Calu3 (cell line): ENCODE measurements at regions not wholly inside any gene's neighbourhood (a gene's known extent, or its start where the extent isn't known, plus 50 kb on each side); places are given as distances from the start of the nearest gene placed in this dataset.

Experiments
- BruUV-seq: library from RNA; stranded (reverse); fragments of 400-500 nt; replicated peaks from 2 replicates; lab custom pipeline; 2021; lab: Mats Ljungman, UMichigan
- CTCF ChIA-PET: fragments of 300-600 bp; sonication (Branson Sonifier 250); formaldehyde crosslinking; loops from one replicate; lab custom pipeline; 2022; ENCODE audit warnings: antibody characterized with exemption; lab: Charles Lee
- DNase-seq: peaks from one replicate; pipeline ENCODE4 v3.0.0; 2022
- H3K27ac Mint-ChIP-seq: one replicate; pipeline ENCODE4 v1.8.0; 2022; ENCODE audit warnings: mixed read lengths; ENCODE audit not compliant: unreplicated experiment
- H3K27me3 Mint-ChIP-seq: one replicate; pipeline ENCODE4 v1.8.0; 2022; ENCODE audit warnings: mixed read lengths; ENCODE audit not compliant: unreplicated experiment
- H3K36me3 Mint-ChIP-seq: one replicate; pipeline ENCODE4 v1.8.0; 2022; ENCODE audit warnings: mild to moderate bottlenecking, moderate library complexity, mixed read lengths; ENCODE audit not compliant: insufficient read depth, unreplicated experiment
- H3K4me1 Mint-ChIP-seq: one replicate; pipeline ENCODE4 v1.8.0; 2022; ENCODE audit warnings: mild to moderate bottlenecking, low read depth, mixed read lengths; ENCODE audit not compliant: unreplicated experiment
- H3K4me3 Mint-ChIP-seq: one replicate; pipeline ENCODE4 v1.8.0; 2022; ENCODE audit warnings: mild to moderate bottlenecking, low read depth, moderate library complexity, mixed read lengths; ENCODE audit not compliant: unreplicated experiment
- H3K9me3 Mint-ChIP-seq: one replicate; pipeline ENCODE4 v1.8.0; 2022; ENCODE audit warnings: low read depth, mixed read lengths; ENCODE audit not compliant: unreplicated experiment
- intact Hi-C: fragments of 100-400 bp; cut with micrococcal nuclease; formaldehyde crosslinking; loops from one replicate; pipeline ENCODE4 v1.10.0; 2022; ENCODE audit not compliant: unreplicated experiment
- TF ChIP-seq, protein P1 (sequence below): fragments of 200-600 bp; IDR thresholded peaks from one replicate; pipeline ENCODE4 v1.8.0; 2022; ENCODE audit warnings: antibody characterized with exemption; ENCODE audit not compliant: unreplicated experiment

DNA sequence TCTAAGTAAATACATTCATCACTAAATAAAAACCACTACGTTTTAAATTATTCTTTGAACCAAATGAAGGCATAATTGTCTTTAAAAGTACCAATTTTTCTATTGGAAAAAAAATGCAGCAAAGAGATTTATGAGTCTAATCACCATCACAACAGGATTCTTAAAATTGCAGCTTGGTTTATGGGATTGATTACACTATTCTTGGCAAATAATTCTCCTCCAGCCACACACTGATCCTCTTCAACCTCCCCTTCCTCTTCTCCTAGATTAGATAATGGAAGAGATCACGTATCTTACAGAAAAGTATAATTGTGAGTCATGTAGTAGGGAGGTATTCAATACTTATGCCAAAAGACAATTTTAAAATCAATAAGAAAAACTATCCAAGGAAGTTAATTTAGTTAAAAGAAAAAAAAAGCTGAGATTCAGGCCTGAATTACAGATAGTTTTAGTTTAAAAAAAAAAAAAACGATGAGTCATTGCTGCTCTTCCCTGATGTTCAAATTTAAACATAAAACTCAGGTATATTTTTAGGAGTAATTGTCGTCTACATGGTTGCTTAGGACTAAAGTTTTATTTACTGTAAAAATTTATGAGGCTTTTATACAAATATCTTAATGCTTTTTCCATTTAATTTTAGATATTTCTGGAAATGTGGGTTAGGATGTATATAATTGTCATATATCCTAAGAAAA lies 133.7 kb upstream of the CDK1 start:
- H3K27ac Mint-ChIP-seq: no peak overlapping the region
- intact Hi-C loops: no loop called here
- no peaks in the 10 kb centered on the region for H3K27me3 Mint-ChIP-seq
- H3K9me3 Mint-ChIP-seq: no peaks in the 10 kb centered on the region
- no peak overlapping the region for H3K4me3 Mint-ChIP-seq
- CTCF ChIA-PET: interaction anchor here (2.9 kb wide), 1 partner anchor 198 kb away, joined by 10 read pairs; no protein-coding TSS in a partner anchor
- H3K36me3 Mint-ChIP-seq: no peaks in the 10 kb centered on the region
- peaks cover under 1% of the 10 kb centered on the region for H3K4me1 Mint-ChIP-seq
- no peak for DNase-seq
- no TSS peak for BruUV-seq
- TF ChIP-seq, protein P1, sequence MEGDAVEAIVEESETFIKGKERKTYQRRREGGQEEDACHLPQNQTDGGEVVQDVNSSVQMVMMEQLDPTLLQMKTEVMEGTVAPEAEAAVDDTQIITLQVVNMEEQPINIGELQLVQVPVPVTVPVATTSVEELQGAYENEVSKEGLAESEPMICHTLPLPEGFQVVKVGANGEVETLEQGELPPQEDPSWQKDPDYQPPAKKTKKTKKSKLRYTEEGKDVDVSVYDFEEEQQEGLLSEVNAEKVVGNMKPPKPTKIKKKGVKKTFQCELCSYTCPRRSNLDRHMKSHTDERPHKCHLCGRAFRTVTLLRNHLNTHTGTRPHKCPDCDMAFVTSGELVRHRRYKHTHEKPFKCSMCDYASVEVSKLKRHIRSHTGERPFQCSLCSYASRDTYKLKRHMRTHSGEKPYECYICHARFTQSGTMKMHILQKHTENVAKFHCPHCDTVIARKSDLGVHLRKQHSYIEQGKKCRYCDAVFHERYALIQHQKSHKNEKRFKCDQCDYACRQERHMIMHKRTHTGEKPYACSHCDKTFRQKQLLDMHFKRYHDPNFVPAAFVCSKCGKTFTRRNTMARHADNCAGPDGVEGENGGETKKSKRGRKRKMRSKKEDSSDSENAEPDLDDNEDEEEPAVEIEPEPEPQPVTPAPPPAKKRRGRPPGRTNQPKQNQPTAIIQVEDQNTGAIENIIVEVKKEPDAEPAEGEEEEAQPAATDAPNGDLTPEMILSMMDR: no peak

DNA sequence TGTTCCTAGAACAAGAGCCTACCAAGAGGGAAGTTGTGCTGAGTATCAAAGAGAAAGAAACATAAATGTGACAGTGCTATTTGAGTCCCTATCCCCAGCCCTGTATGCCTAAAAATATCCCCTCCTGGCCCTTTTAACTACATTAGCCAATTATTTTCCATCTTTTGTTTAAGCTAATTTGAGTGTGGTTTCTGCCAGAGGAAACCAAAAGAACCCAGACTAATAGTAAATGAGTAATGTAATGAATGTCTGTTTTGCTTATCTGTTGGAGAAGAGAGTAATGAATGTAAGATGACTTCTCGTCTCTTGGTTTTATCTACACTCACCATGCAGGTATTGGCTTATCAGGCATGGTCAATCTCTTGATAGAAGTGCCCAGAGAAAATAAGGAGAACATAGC lies 134.4 kb upstream of the CDK1 start:
- Mint-ChIP-seq H3K9me3 (no peaks in the 10 kb centered on the region), H3K27me3 (no peaks in the 10 kb centered on the region), H3K36me3 (no peaks in the 10 kb centered on the region), H3K27ac (no peak overlapping the region), H3K4me1 (no peaks in the 10 kb centered on the region), H3K4me3 (no peak overlapping the region)
- TF ChIP-seq, protein P1: no peak
- CTCF ChIA-PET: no interaction called here
- intact Hi-C loops: no loop called here
- no TSS peak for BruUV-seq
- no peak for DNase-seq

DNA sequence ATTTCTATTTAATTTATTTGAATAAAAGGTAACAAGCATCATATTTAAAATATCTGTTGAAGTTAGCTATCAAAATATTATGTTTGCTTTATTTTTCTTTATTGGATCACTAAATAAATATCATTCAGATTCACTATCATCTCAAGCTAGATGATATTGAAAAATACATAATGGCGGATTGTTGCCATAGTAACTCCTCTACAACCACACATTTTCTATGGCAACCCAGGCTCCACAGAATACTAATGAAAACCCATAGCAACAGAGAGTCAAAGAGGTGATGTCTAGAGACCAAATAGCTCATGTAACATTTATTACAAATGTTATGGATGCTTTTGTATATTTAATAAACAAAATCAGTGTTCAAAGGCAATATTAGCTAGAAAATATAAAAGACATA lies 148.9 kb upstream of the CDK1 start:
- no peaks in the 10 kb centered on the region for H3K9me3 Mint-ChIP-seq
- H3K27me3 Mint-ChIP-seq: no peaks in the 10 kb centered on the region
- no peaks in the 10 kb centered on the region for H3K36me3 Mint-ChIP-seq
- BruUV-seq: no TSS peak
- no peak overlapping the region for H3K27ac Mint-ChIP-seq
- TF ChIP-seq, protein P1: no peak
- no peak for DNase-seq
- CTCF ChIA-PET: interaction anchor here (1.2 kb wide), 1 partner anchor 11 kb away, joined by 3 read pairs; no protein-coding TSS in a partner anchor
- intact Hi-C loops: no loop called here
- H3K4me1 Mint-ChIP-seq: peaks cover 23% of the 10 kb centered on the region
- H3K4me3 Mint-ChIP-seq: no peak overlapping the region

DNA sequence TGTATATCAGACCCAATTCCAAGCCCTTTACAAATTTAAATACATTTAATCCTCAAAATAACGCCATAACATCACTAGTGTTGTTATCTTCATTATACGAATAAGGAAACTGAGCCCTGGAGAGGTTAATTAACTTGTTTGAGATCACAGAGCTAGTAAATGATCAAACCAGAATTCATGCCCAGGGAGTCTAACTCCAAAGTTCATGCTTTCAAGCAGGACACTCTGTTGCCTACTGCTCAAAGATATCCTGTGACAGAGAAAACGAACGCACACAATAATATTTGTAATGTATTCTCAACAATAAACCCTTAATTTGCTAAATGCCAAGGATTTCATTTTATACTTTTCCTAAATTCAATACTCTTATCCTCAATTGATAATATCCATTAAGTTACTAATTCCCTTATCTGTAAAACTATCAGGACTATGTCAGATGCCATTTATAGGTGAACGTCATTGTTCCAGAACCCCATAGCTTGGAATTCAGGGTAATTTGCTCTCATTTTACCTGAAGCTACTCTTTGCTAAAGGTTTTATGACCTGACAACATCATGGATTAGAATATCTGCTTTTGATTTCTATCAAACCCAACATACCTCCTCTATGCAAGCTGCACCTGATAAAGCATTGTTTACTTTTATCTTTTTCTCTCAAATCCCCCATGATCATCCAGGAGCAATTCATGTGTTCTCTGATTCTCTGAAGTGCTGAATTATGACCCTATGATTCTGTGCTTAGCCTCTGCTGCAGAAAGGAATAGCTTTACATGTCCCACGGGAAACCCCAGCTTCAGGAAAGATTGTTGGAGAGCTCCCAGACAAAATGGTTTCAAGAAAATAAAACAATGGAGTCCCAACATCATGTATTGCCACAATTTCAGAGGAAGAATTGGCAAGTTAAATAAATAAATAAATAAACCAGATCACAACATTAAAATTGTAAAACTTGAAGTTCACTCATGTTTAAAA lies 150.2 kb upstream of the CDK1 start:
- Mint-ChIP-seq H3K36me3 (no peaks in the 10 kb centered on the region), H3K9me3 (no peaks in the 10 kb centered on the region), H3K4me3 (no peak overlapping the region), H3K27ac (no peak overlapping the region), H3K4me1 (peaks cover 23% of the 10 kb centered on the region), H3K27me3 (no peaks in the 10 kb centered on the region)
- DNase-seq: no peak
- intact Hi-C loops: no loop called here
- BruUV-seq: no TSS peak
- CTCF ChIA-PET: no interaction called here
- TF ChIP-seq, protein P1: no peak
